ENCODE measurements at regions not wholly inside any gene's neighbourhood (a gene's known extent, or its start where the extent isn't known, plus 50 kb on each side); places are given as distances from the start of the nearest gene placed in this dataset.
A peak's percentile ranks its signal among the peaks of the same experiment; 100 is the strongest.

GRCh38 chr16:11407047-11407982, 62.1 kb downstream of the RMI2 start:
- CTCF ChIA-PET (ENCODE audit: unreplicated experiment), result interaction anchor here (0.5 to 2.5 kb wide), 4 partner anchors 11 to 236 kb away, joined by 3 to 9 read pairs (median 5); no protein-coding TSS in a partner anchor
- TF ChIP-seq CTCF (conservative IDR thresholded peaks at IDR 0.05; ENCODE audit: low read length) (peak; percentile 96), EZH2phosphoT487 (IDR thresholded peaks at IDR 0.05; ENCODE audit: borderline replicate concordance, low read depth, low read length) (no peak)
- Histone ChIP-seq H4K20me1 (ENCODE audit: insufficient read depth, low read length) (no peaks in the 10 kb centered on the region), H3K4me1 (ENCODE audit: insufficient read depth, low read length, poor library complexity, severe bottlenecking) (peaks cover 5% of the 10 kb centered on the region), H3K79me2 (ENCODE audit: insufficient read depth, low read depth, low read length) (no peaks in the 10 kb centered on the region), H3K9me3 (ENCODE audit: low read length) (no peaks in the 10 kb centered on the region), H3K36me3 (ENCODE audit: insufficient read depth, low read length) (no peaks in the 10 kb centered on the region), H3K4me2 (ENCODE audit: low read length) (no peak overlapping the region), H3K9me2 (ENCODE audit: insufficient read depth, low read length) (no peaks in the 10 kb centered on the region), H3K27ac (ENCODE audit: low read depth, low read length, poor library complexity, severe bottlenecking) (no peak overlapping the region), H2AFZ (ENCODE audit: low read length) (no peak overlapping the region), H3K4me3 (ENCODE audit: low read depth, low read length, poor library complexity, severe bottlenecking) (no peak overlapping the region)
- POLR2A ChIA-PET, result interaction anchor here (0.6 to 1.5 kb wide), 3 partner anchors 37 to 262 kb away, joined by 3 to 6 read pairs (median 4); no protein-coding TSS in a partner anchor
- intact Hi-C loops (cut with micrococcal nuclease; ENCODE audit: unreplicated experiment), result loop anchor here (1.0 to 2.0 kb wide), 4 partner anchors 125 to 406 kb away; no protein-coding TSS in a partner anchor
- DNase-seq (ENCODE audit: low spot score), result peak; percentile 79
- no TSS peak for BruUV-seq (replicated peaks)

- Histone ChIP-seq H3K4me3 (ENCODE audit: low read depth, low read length, poor library complexity, severe bottlenecking) (no peak overlapping the region), H3K4me2 (ENCODE audit: low read length) (no peak overlapping the region), H3K9me3 (ENCODE audit: low read length) (no peaks in the 10 kb centered on the region), H4K20me1 (ENCODE audit: insufficient read depth, low read length) (no peaks in the 10 kb centered on the region), H3K9me2 (ENCODE audit: insufficient read depth, low read length) (no peaks in the 10 kb centered on the region), H3K4me1 (ENCODE audit: insufficient read depth, low read length, poor library complexity, severe bottlenecking) (peaks cover 5% of the 10 kb centered on the region), H3K79me2 (ENCODE audit: insufficient read depth, low read depth, low read length) (no peaks in the 10 kb centered on the region), H2AFZ (ENCODE audit: low read length) (no peak overlapping the region), H3K27ac (ENCODE audit: low read depth, low read length, poor library complexity, severe bottlenecking) (no peak overlapping the region), H3K36me3 (ENCODE audit: insufficient read depth, low read length) (no peaks in the 10 kb centered on the region)
- CTCF ChIA-PET (ENCODE audit: unreplicated experiment), result interaction anchor here (0.5 to 2.5 kb wide), 3 partner anchors 12 to 235 kb away, joined by 3 to 9 read pairs (median 7); no protein-coding TSS in a partner anchor
- TF ChIP-seq CTCF (conservative IDR thresholded peaks at IDR 0.05; ENCODE audit: low read length) (no peak), EZH2phosphoT487 (IDR thresholded peaks at IDR 0.05; ENCODE audit: borderline replicate concordance, low read depth, low read length) (no peak)
- no TSS peak for BruUV-seq (replicated peaks)
- POLR2A ChIA-PET, result no interaction called here
- DNase-seq (ENCODE audit: low spot score), result no peak
- intact Hi-C loops (cut with micrococcal nuclease; ENCODE audit: unreplicated experiment), result no loop called here
These were observed 63.0 kb downstream of the RMI2 start for GRCh38 chr16:11408216-11408615.

- no peaks in the 10 kb centered on the region for H3K9me2 ChIP-seq (ENCODE audit: insufficient read depth, low read length)
- no peaks in the 10 kb centered on the region for H4K20me1 ChIP-seq (ENCODE audit: insufficient read depth, low read length)
- no peak overlapping the region for H3K4me2 ChIP-seq (ENCODE audit: low read length)
- H3K4me1 ChIP-seq (ENCODE audit: insufficient read depth, low read length, poor library complexity, severe bottlenecking), result no peaks in the 10 kb centered on the region
- no TSS peak for BruUV-seq (replicated peaks)
- H2AFZ ChIP-seq (ENCODE audit: low read length), result no peak overlapping the region
- no peak overlapping the region for H3K27ac ChIP-seq (ENCODE audit: low read depth, low read length, poor library complexity, severe bottlenecking)
- intact Hi-C loops (cut with micrococcal nuclease; ENCODE audit: unreplicated experiment), result no loop called here
- CTCF ChIA-PET (ENCODE audit: unreplicated experiment), result no interaction called here
- H3K79me2 ChIP-seq (ENCODE audit: insufficient read depth, low read depth, low read length), result no peaks in the 10 kb centered on the region
- no peak for DNase-seq (ENCODE audit: low spot score)
- H3K4me3 ChIP-seq (ENCODE audit: low read depth, low read length, poor library complexity, severe bottlenecking), result no peak overlapping the region
- TF ChIP-seq CTCF (conservative IDR thresholded peaks at IDR 0.05; ENCODE audit: low read length), result no peak
- TF ChIP-seq EZH2phosphoT487 (IDR thresholded peaks at IDR 0.05; ENCODE audit: borderline replicate concordance, low read depth, low read length), result no peak
- POLR2A ChIA-PET, result no interaction called here
- H3K9me3 ChIP-seq (ENCODE audit: low read length), result no peaks in the 10 kb centered on the region
- no peaks in the 10 kb centered on the region for H3K36me3 ChIP-seq (ENCODE audit: insufficient read depth, low read length)
These were observed 64.1 kb downstream of the RMI2 start for GRCh38 chr16:11409398-11409797.
